Aorta (tissue), 5 donors: ENCODE measurements at regions not wholly inside any gene's neighbourhood (a gene's known extent, or its start where the extent isn't known, plus 50 kb on each side); places are given as distances from the start of the nearest gene placed in this dataset.
"Not testable (repeated sequence)": the region's sequence is repeated elsewhere in the genome, so short reads cannot be mapped to it uniquely, and the experiment has no call there.

Experiments
- ATAC-seq: fragments of 200-7000 bp; cut with Tn5 transposase; one replicate; pipeline ENCODE4 v1.9.1; 2022; ENCODE audit warnings: moderate library complexity; ENCODE audit not compliant: low FRiP score
- DNase-seq, 2 donors: peaks; one replicate each; pipeline ENCODE4 v3.0.0-alpha.2; 2020
- H3K27ac ChIP-seq, 2 donors: one replicate each; pipeline ENCODE4 v1.5.1; 2013; ENCODE audit warnings: low read length in 2 of 2, mild to moderate bottlenecking in 2 of 2, moderate library complexity in 2 of 2, control low read depth in 1 of 2, inconsistent platforms in 1 of 2, low read depth in 1 of 2
- H3K27me3 ChIP-seq, 2 donors: one replicate each; pipeline ENCODE4 v1.6.1; 2013; ENCODE audit warnings: control low read depth in 1 of 2, low read length in 1 of 2, mild to moderate bottlenecking in 1 of 2, moderate library complexity in 1 of 2; ENCODE audit not compliant: insufficient read depth in 2 of 2, control insufficient read depth in 1 of 2
- H3K36me3 ChIP-seq, 2 donors: one replicate each; pipeline ENCODE4 v1.6.1; 2013; ENCODE audit warnings: control low read depth in 1 of 2, low read length in 1 of 2, mild to moderate bottlenecking in 1 of 2; ENCODE audit not compliant: insufficient read depth in 2 of 2, control insufficient read depth in 1 of 2
- H3K4me1 ChIP-seq, 2 donors: one replicate each; pipeline ENCODE4 v1.6.1; 2013; ENCODE audit warnings: low read length in 2 of 2, control low read depth in 1 of 2, mild to moderate bottlenecking in 1 of 2, moderate library complexity in 1 of 2; ENCODE audit not compliant: insufficient read depth in 2 of 2, control insufficient read depth in 1 of 2
- H3K4me3 ChIP-seq, 2 donors: one replicate each; pipeline ENCODE4 v1.5.1; 2013; ENCODE audit warnings: low read length in 2 of 2, control low read depth in 1 of 2, mild to moderate bottlenecking in 1 of 2
- H3K9me3 ChIP-seq: one replicate; pipeline ENCODE4 v1.6.1; 2013; ENCODE audit warnings: mild to moderate bottlenecking, low read length; ENCODE audit not compliant: control insufficient read depth
- WGBS, 2 donors: extraction: QIAGEN DNeasy Blood & Tissue Kit; methylation state at CpG; one replicate each; pipeline ENCODE4 v1.1.7; 2013; 5-methylcytosine and 5-hydroxymethylcytosine counted together
- intact Hi-C, 2 donors: fragments of 100-400 bp; cut with DNase I; formaldehyde crosslinking; loops; one replicate each; pipeline versions ENCODE4 v1.14.2 to v1.15.0; 2022
- donor health status: healthy with polysubstance abuse.
- donor health status: Bipolar disorder and iron deficiency.
- donor health status: DM: no; HTN: no; CAD: no.
- donor health status: DM: no; HTN: no; CAD: no.
- donor health status: DM: yes; HTN: yes; CAD: no.

DNA sequence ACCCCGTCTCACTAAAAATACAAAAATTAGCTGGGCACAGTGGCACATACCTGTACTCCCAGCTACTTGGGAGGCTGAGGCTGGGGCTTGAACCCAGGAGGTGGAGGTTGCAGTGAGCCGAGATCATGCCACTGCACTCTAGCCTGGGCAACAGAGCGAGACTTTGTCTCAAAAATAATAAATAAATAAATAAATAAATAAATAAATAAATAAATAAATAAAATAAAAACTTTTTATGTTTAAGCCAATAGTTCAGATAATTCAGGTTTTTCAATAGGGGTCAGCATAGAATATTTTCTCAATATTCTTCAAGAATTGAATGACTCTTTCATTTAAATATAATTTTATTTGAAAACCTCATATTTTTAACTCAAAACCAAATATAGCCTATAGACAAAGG is 585.1 kb upstream of the SPRY2 start:
- H3K27ac ChIP-seq, H3K9me3 ChIP-seq, ATAC-seq, H3K4me1 ChIP-seq, H3K27me3 ChIP-seq, DNase-seq, H3K36me3 ChIP-seq, H3K4me3 ChIP-seq, intact Hi-C loops: not testable (repeated sequence)
- WGBS, 2 donors: 96 to 99% methylated on average over 3 of the region's 3 CpGs

DNA sequence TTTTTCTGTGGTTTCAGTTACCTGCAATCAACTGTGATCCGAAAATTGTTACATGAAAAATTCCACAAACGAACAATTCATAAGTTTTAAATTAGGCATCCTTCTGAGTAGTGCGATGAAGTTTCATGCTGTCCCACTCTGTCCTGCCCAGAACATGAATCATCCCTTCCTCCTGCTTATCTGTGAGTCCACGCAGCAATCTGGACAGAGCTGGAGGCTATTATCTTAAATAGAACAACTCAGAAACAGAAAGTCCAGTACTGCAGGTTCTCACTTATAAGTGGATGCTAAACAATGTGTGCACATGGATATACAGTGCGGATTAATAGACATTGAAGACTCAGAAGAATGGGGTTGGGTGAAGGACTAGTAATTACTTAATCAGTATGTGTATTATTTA is 583.7 kb upstream of the SPRY2 start:
- Histone ChIP-seq H3K4me1 (no peaks in the 10 kb centered on the region), H3K36me3 (no peaks in the 10 kb centered on the region), H3K27ac (no peak overlapping the region), H3K4me3 (no peak overlapping the region), H3K9me3 (no peaks in the 10 kb centered on the region), H3K27me3 (no peaks in the 10 kb centered on the region)
- WGBS, 2 donors: 67 to 74% methylated on average over 5 of the region's 5 CpGs
- no peak for ATAC-seq
- DNase-seq: no peak
- intact Hi-C loops: no loop called here

GRCh38 chr13:80923907-80924306 is 583.0 kb upstream of the SPRY2 start:
- Histone ChIP-seq H3K27ac (no peak overlapping the region), H3K27me3 (no peaks in the 10 kb centered on the region), H3K4me1 (no peaks in the 10 kb centered on the region), H3K36me3 (no peaks in the 10 kb centered on the region), H3K4me3 (no peak overlapping the region), H3K9me3 (no peaks in the 10 kb centered on the region)
- ATAC-seq (no peak), DNase-seq (no peak)
- WGBS, 2 donors: 84 to 95% methylated on average over 3 of the region's 3 CpGs
- intact Hi-C loops: no loop called here

GRCh38 chr13:80921971-80922370 is 581.0 kb upstream of the SPRY2 start:
- H3K36me3 ChIP-seq: no peaks in the 10 kb centered on the region
- no peak for DNase-seq
- H3K27me3 ChIP-seq: no peaks in the 10 kb centered on the region
- WGBS, 2 donors: 96% methylated on average over 2 of the region's 2 CpGs
- no peak overlapping the region for H3K4me3 ChIP-seq
- ATAC-seq: no peak
- H3K4me1 ChIP-seq: no peaks in the 10 kb centered on the region
- no peaks in the 10 kb centered on the region for H3K9me3 ChIP-seq
- no peak overlapping the region for H3K27ac ChIP-seq
- intact Hi-C loops: no loop called here

DNA sequence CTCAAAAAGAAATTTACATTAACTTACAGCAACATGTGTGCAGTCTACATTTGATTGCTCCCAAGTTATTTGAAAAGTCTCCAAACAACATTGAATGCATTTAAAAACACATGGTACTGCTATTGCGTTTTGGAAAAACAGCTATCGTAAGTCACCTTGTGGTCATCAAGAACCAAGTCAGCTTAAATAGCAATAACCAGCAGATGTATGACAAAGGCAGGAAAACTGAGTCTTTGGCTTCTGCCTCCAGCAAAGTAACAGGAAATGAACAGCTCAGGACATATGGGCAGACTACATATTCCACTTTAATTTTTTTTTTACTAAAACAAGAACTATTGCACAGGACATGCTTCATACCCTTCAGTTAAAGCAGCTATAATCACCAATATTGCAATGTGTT is 580.6 kb upstream of the SPRY2 start:
- no peak for DNase-seq
- Histone ChIP-seq H3K27ac (no peak overlapping the region), H3K27me3 (no peaks in the 10 kb centered on the region), H3K4me1 (no peaks in the 10 kb centered on the region), H3K9me3 (no peaks in the 10 kb centered on the region), H3K4me3 (no peak overlapping the region), H3K36me3 (no peaks in the 10 kb centered on the region)
- no peak for ATAC-seq
- intact Hi-C loops: no loop called here
- WGBS, 2 donors: 71 to 75% methylated on average over 2 of the region's 2 CpGs

- H3K36me3 ChIP-seq: no peaks in the 10 kb centered on the region
- no peak overlapping the region for H3K4me3 ChIP-seq
- intact Hi-C loops: no loop called here
- no peaks in the 10 kb centered on the region for H3K9me3 ChIP-seq
- DNase-seq (no peak), ATAC-seq (no peak)
- H3K27ac ChIP-seq: no peak overlapping the region
- no peaks in the 10 kb centered on the region for H3K27me3 ChIP-seq
- H3K4me1 ChIP-seq: no peaks in the 10 kb centered on the region
- WGBS, 2 donors: 83 to 84% methylated on average over 2 of the region's 2 CpGs
These were observed 565.9 kb upstream of the SPRY2 start for GRCh38 chr13:80906860-80907259.

- no peaks in the 10 kb centered on the region for H3K9me3 ChIP-seq
- H3K4me1 ChIP-seq: no peaks in the 10 kb centered on the region
- DNase-seq: no peak
- intact Hi-C loops: no loop called here
- H3K4me3 ChIP-seq: no peak overlapping the region
- H3K27ac ChIP-seq: no peak overlapping the region
- H3K27me3 ChIP-seq: no peaks in the 10 kb centered on the region
- no peak for ATAC-seq
- no peaks in the 10 kb centered on the region for H3K36me3 ChIP-seq
- 81 to 87% methylated on average over 1 of the region's 1 CpG for WGBS, 2 donors
These were observed 563.5 kb upstream of the SPRY2 start for GRCh38 chr13:80904386-80904785.

DNA sequence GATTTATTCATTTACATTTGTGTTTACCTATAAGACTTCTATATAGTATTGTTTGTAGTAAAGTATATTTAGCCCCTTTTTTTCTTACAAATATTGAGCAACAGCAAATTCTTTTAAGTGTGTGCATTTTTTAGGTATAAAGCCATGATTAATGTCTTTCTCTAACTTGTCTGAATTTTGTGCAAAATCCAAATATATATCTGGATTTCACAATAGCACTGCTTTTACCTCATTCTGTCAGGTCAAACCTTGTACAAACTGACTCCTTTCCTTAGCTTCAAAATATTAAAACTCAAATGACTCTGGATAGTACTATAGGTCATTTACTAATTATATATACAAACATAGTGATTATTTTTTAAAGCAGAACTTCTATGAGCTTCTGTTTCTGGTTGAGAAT is 563.0 kb upstream of the SPRY2 start:
- DNase-seq (no peak), ATAC-seq (no peak)
- H3K9me3 ChIP-seq: no peaks in the 10 kb centered on the region
- no peak overlapping the region for H3K4me3 ChIP-seq
- H3K36me3 ChIP-seq: no peaks in the 10 kb centered on the region
- no peaks in the 10 kb centered on the region for H3K4me1 ChIP-seq
- H3K27ac ChIP-seq: no peak overlapping the region
- intact Hi-C loops: no loop called here
- no peaks in the 10 kb centered on the region for H3K27me3 ChIP-seq

DNA sequence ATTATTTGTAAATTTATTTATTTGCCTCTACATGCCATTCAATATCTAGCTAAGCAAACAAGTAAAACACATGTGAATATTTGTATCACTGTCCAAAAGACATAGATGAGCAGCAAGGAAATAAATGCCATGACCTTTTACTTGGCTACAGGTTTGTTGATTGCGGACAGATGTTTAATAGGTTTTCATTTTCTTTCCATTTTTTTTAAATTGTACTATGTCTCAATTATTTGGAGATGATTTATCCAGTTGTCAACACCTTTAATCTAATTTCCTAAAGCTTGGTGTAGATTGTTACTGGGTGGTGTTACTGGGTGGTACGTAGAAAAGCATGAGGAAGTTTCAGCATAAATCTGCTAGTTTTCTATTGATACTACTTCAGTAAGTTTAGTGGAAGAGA is 560.6 kb upstream of the SPRY2 start:
- Histone ChIP-seq H3K4me1 (no peaks in the 10 kb centered on the region), H3K9me3 (no peaks in the 10 kb centered on the region), H3K36me3 (no peaks in the 10 kb centered on the region), H3K4me3 (no peak overlapping the region), H3K27ac (no peak overlapping the region), H3K27me3 (no peaks in the 10 kb centered on the region)
- intact Hi-C loops: no loop called here
- ATAC-seq (peak; percentile 41), DNase-seq (no peak)
- WGBS, 2 donors: 88 to 90% methylated on average over 2 of the region's 2 CpGs
